Activated B cell treated with CpG ODN at 0.5 μM for 24 hours (primary cell): ENCODE measurements at regions not wholly inside any gene's neighbourhood (a gene's known extent, or its start where the extent isn't known, plus 50 kb on each side); places are given as distances from the start of the nearest gene placed in this dataset.

ENCODE experiments used
- ATAC-seq: fragments of 200-7000 bp; cut with Tn5 transposase; one replicate; pipeline ENCODE4 v1.10.0; 2021; ENCODE audit warnings: low read depth, mild to moderate bottlenecking, moderate library complexity
- CTCF ChIA-PET: fragments of 350-600 bp; sonication (Branson Sonifier 250); formaldehyde crosslinking; loops from one replicate; lab custom pipeline; 2021; ENCODE audit warnings: antibody characterized with exemption; lab: Charles Lee
- POLR2A ChIA-PET: fragments of 350-600 bp; sonication (Branson Sonifier 250); formaldehyde crosslinking; loops from one replicate; lab custom pipeline; 2021; ENCODE audit warnings: antibody characterized with exemption; lab: Charles Lee
- DNase-seq: peaks from one replicate; pipeline ENCODE4 v3.0.0; 2022
- H3K27ac Mint-ChIP-seq: one replicate; pipeline ENCODE4 v1.8.0; 2020; ENCODE audit warnings: mixed read lengths
- H3K27me3 Mint-ChIP-seq: one replicate; pipeline ENCODE4 v1.8.0; 2021; ENCODE audit warnings: mixed read lengths
- H3K36me3 Mint-ChIP-seq: one replicate; pipeline ENCODE4 v1.8.0; 2021; ENCODE audit warnings: low read depth, mixed read lengths
- H3K4me1 Mint-ChIP-seq: one replicate; pipeline ENCODE4 v1.8.0; 2021; ENCODE audit warnings: mixed read lengths
- H3K4me3 Mint-ChIP-seq: one replicate; pipeline ENCODE4 v1.8.0; 2020; ENCODE audit warnings: mild to moderate bottlenecking, mixed read lengths
- H3K9me3 Mint-ChIP-seq: one replicate; pipeline ENCODE4 v1.8.0; 2020; ENCODE audit warnings: mixed read lengths
- intact Hi-C: fragments of 100-400 bp; cut with micrococcal nuclease; formaldehyde crosslinking; loops from one replicate; pipeline ENCODE4 v1.15.1; 2024
- TF ChIP-seq, protein P1 (sequence below): fragments of 200-600 bp; IDR thresholded peaks from one replicate; pipeline ENCODE4 v1.8.0; 2022; ENCODE audit warnings: antibody characterized with exemption, mild to moderate bottlenecking

DNA sequence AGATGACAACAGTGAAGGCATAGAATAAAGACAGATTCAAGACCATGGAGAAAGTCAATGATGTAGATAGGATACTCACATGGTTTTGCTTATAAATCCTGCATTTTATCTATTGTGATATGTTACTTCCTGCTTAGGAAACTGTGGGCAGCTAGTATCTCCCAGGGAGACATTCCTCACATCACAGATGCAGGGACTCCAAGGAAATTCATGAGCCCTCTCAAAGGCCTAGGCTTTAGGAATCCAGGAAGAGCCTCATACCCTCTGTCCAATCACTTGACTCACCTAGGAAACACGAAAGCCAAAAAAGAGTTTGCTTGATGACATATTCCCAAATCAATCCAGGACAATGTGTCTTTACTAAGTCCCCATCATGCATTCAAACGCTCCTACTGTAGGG is 247.8 kb upstream of the KLHL29 start:
- POLR2A ChIA-PET: no interaction called here
- Mint-ChIP-seq H3K4me1 (no peaks in the 10 kb centered on the region), H3K36me3 (no peaks in the 10 kb centered on the region), H3K27me3 (peaks cover 4% of the 10 kb centered on the region), H3K27ac (no peak overlapping the region), H3K4me3 (no peak overlapping the region), H3K9me3 (no peaks in the 10 kb centered on the region)
- intact Hi-C loops: loop anchor here (5.0 kb wide), 1 partner anchor 125 kb away; no protein-coding TSS in a partner anchor
- CTCF ChIA-PET: no interaction called here
- DNase-seq (no peak), ATAC-seq (no peak)
- TF ChIP-seq, protein P1, sequence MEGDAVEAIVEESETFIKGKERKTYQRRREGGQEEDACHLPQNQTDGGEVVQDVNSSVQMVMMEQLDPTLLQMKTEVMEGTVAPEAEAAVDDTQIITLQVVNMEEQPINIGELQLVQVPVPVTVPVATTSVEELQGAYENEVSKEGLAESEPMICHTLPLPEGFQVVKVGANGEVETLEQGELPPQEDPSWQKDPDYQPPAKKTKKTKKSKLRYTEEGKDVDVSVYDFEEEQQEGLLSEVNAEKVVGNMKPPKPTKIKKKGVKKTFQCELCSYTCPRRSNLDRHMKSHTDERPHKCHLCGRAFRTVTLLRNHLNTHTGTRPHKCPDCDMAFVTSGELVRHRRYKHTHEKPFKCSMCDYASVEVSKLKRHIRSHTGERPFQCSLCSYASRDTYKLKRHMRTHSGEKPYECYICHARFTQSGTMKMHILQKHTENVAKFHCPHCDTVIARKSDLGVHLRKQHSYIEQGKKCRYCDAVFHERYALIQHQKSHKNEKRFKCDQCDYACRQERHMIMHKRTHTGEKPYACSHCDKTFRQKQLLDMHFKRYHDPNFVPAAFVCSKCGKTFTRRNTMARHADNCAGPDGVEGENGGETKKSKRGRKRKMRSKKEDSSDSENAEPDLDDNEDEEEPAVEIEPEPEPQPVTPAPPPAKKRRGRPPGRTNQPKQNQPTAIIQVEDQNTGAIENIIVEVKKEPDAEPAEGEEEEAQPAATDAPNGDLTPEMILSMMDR: no peak

GRCh38 chr2:23138701-23139100 is 246.3 kb upstream of the KLHL29 start:
- ChIA-PET CTCF (no interaction called here), POLR2A (no interaction called here)
- no peaks in the 10 kb centered on the region for H3K9me3 Mint-ChIP-seq
- TF ChIP-seq, protein P1: no peak
- no peaks in the 10 kb centered on the region for H3K4me1 Mint-ChIP-seq
- H3K36me3 Mint-ChIP-seq: no peaks in the 10 kb centered on the region
- H3K27me3 Mint-ChIP-seq: peaks cover 4% of the 10 kb centered on the region
- DNase-seq (no peak), ATAC-seq (no peak)
- H3K27ac Mint-ChIP-seq: no peak overlapping the region
- intact Hi-C loops: loop anchor here (5.0 kb wide), 1 partner anchor 124 kb away; no protein-coding TSS in a partner anchor
- H3K4me3 Mint-ChIP-seq: no peak overlapping the region

DNA sequence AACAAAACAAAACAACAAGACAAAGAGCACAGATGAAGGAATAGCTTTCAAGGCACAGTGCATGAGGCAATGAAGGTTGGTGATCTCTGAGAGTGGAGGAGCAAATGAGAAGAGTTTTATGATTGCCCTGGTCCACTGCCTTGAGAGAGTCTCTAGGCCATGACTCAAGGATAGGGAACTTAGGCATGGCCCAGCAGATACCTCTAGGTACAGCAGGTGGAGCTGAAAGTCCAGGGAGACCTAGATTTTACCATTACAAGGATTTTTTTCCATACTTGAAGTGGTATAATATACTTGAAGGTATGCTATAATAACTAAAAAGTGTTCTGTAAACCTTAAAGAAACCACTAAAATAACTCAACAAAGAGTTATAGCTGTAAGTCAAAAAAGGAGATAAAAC is 239.5 kb upstream of the KLHL29 start:
- no peaks in the 10 kb centered on the region for H3K36me3 Mint-ChIP-seq
- no peaks in the 10 kb centered on the region for H3K4me1 Mint-ChIP-seq
- no peaks in the 10 kb centered on the region for H3K9me3 Mint-ChIP-seq
- no peak overlapping the region for H3K4me3 Mint-ChIP-seq
- intact Hi-C loops: no loop called here
- ChIA-PET CTCF (no interaction called here), POLR2A (no interaction called here)
- no peak overlapping the region for H3K27ac Mint-ChIP-seq
- H3K27me3 Mint-ChIP-seq: peaks cover 11% of the 10 kb centered on the region
- DNase-seq (no peak), ATAC-seq (no peak)
- TF ChIP-seq, protein P1: no peak

DNA sequence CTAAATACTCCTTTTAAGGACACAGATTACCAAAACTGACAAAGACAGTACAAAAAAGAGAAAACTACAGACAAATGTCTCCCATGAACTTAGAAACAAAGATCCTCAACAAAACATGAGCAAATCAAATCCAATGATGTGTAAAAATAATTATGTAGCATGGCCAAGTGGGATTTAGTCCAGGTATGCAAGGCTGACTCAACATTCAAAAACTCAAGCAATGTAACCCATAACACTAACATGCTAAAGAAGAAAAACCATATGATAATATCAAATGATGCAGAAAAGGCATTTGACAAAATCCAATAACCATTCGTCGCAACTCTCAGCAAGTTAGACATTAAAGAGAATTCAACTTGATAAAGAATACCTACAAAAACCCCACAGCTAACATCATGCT is 239.0 kb upstream of the KLHL29 start:
- no peak overlapping the region for H3K4me3 Mint-ChIP-seq
- ChIA-PET POLR2A (no interaction called here), CTCF (no interaction called here)
- H3K27me3 Mint-ChIP-seq: peaks cover 11% of the 10 kb centered on the region
- ATAC-seq (no peak), DNase-seq (no peak)
- no peaks in the 10 kb centered on the region for H3K4me1 Mint-ChIP-seq
- H3K36me3 Mint-ChIP-seq: no peaks in the 10 kb centered on the region
- intact Hi-C loops: no loop called here
- H3K27ac Mint-ChIP-seq: no peak overlapping the region
- H3K9me3 Mint-ChIP-seq: no peaks in the 10 kb centered on the region
- TF ChIP-seq, protein P1: no peak

GRCh38 chr2:23148342-23148741 is 236.6 kb upstream of the KLHL29 start:
- no peaks in the 10 kb centered on the region for H3K36me3 Mint-ChIP-seq
- DNase-seq (no peak), ATAC-seq (no peak)
- H3K27ac Mint-ChIP-seq: no peak overlapping the region
- POLR2A ChIA-PET: no interaction called here
- CTCF ChIA-PET: no interaction called here
- no peaks in the 10 kb centered on the region for H3K4me1 Mint-ChIP-seq
- TF ChIP-seq, protein P1: no peak
- no peak overlapping the region for H3K4me3 Mint-ChIP-seq
- H3K9me3 Mint-ChIP-seq: no peaks in the 10 kb centered on the region
- H3K27me3 Mint-ChIP-seq: peaks cover 11% of the 10 kb centered on the region
- intact Hi-C loops: no loop called here
